ENCODE measurements at regions not wholly inside any gene's neighbourhood (a gene's known extent, or its start where the extent isn't known, plus 50 kb on each side); places are given as distances from the start of the nearest gene placed in this dataset.

- POLR2A ChIA-PET, result no interaction called here
- BruUV-seq (replicated peaks), result no TSS peak
Measured at GRCh38 chr2:193253014-193253530, 1058.3 kb upstream of the TMEFF2 start.

More at GRCh38 chr2:193253014-193253530, 1058.3 kb upstream of the TMEFF2 start:
- ATAC-seq, result no peak
- H3K4me3 ChIP-seq, result no peak overlapping the region
- no peak overlapping the region for H3K4me2 ChIP-seq (ENCODE audit: control insufficient read depth, insufficient read depth)
- H3K4me1 ChIP-seq (ENCODE audit: control insufficient read depth, insufficient read depth, low read length), result no peaks in the 10 kb centered on the region
- H3K79me2 ChIP-seq (ENCODE audit: control insufficient read depth, insufficient read depth, low read length), result no peaks in the 10 kb centered on the region
- intact Hi-C loops (cut with micrococcal nuclease; ENCODE audit: unreplicated experiment) (no loop called here), in situ Hi-C loops (cut with MboI) (no loop called here)
- no peaks in the 10 kb centered on the region for H3K27me3 ChIP-seq (replicated peaks in 1 of 2; ENCODE audit: control insufficient read depth in 2 of 2, insufficient read depth in 2 of 2, low read length in 1 of 2)
- no peak overlapping the region for H3K27ac ChIP-seq (ENCODE audit: control insufficient read depth, insufficient read depth)
- TF ChIP-seq NR2F1 (conservative IDR thresholded peaks at IDR 0.05) (no peak), HCFC1 (IDR thresholded peaks at IDR 0.05; ENCODE audit: low read length) (no peak), PAX5 (IDR thresholded peaks at IDR 0.05; ENCODE audit: borderline replicate concordance, low read depth, low read length) (no peak), ELK1 (IDR thresholded peaks at IDR 0.05; ENCODE audit: low read depth, low read length) (no peak), SREBF2 (IDR thresholded peaks at IDR 0.05; ENCODE audit: low read length) (no peak), MXI1 (IDR thresholded peaks at IDR 0.05; ENCODE audit: low read depth, low read length) (no peak), CUX1 (IDR thresholded peaks at IDR 0.05; ENCODE audit: insufficient replicate concordance, low read depth, low read length) (no peak), BRCA1 (IDR thresholded peaks at IDR 0.05; ENCODE audit: low read depth, low read length) (no peak), IKZF1 (conservative IDR thresholded peaks at IDR 0.05) (no peak), MEF2A (IDR thresholded peaks at IDR 0.05; ENCODE audit: insufficient read depth, low read depth, low read length) (no peak), NBN (IDR thresholded peaks at IDR 0.05) (no peak), SMARCA5 (IDR thresholded peaks at IDR 0.05) (no peak)
- FAIRE-seq, result no peak
- DNase-seq (ENCODE audit: low read depth, low spot score), result no peak
- H3K36me3 ChIP-seq (ENCODE audit: control insufficient read depth in 2 of 2, insufficient read depth in 2 of 2, low read length in 1 of 2), result no peaks in the 10 kb centered on the region
- SMC1A ChIA-PET (ENCODE audit: uncharacterized antibody, unreplicated experiment), result no interaction called here
- H3K9me3 ChIP-seq (replicated peaks; ENCODE audit: control insufficient read depth, insufficient read depth, low read length), result no peaks in the 10 kb centered on the region
- H2AFZ ChIP-seq (ENCODE audit: control insufficient read depth, low read depth, low read length), result no peak overlapping the region
- H3K9ac ChIP-seq (ENCODE audit: control insufficient read depth, insufficient read depth, low read length), result no peak overlapping the region
- RAD21 ChIA-PET (ENCODE audit: unreplicated experiment), result no interaction called here
- no peaks in the 10 kb centered on the region for H4K20me1 ChIP-seq (ENCODE audit: control insufficient read depth, insufficient read depth)
- CTCF ChIA-PET, result no interaction called here

Measured in GM12878 (cell line).